ENCODE measurements at regions not wholly inside any gene's neighbourhood (a gene's known extent, or its start where the extent isn't known, plus 50 kb on each side); places are given as distances from the start of the nearest gene placed in this dataset.
"Not testable (repeated sequence)": the region's sequence is repeated elsewhere in the genome, so short reads cannot be mapped to it uniquely, and the experiment has no call there.

DNA sequence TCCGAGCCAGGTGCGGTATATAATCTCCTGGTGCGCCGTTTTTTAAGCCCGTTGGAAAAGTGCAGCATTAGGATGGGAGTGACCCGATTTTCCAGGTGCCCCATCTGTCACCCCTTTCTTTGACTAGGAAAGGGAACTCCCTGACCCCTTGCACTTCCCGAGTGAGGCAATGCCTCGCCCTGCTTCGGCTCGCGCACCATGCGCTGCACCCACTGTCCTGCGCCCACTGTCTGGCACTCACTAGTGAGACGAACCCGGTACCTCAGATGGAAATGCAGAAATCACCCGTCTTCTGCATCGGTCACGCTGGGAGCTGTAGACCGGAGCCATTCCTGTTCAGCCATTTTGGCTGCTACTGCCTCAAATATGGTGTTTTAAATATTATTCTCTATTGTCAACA is 198.0 kb downstream of the MEIS1 start:
- not testable (repeated sequence) for DNase-seq

DNA sequence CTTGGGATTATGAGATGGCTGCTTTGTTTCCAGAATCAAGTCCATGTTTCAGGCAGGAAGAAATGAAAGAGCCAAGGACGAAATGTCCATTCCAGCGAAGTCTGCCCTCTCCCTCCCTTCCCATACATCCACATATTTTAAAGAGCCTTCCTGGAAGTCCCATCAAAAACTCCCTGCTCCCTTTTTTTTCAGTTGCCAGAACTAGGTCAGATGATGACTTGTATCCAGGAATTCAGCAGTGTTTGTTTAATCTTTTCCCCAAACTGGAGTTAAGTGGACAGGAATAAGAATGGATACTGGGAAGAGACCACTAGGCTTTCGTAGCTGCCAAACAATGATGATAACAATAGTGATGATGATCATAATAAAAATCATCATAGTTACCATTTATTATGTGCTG is 198.7 kb downstream of the MEIS1 start:
- DNase-seq = no peak

- DNase-seq = no peak
Measured at GRCh38 chr2:66634784-66635183, 199.9 kb downstream of the MEIS1 start.

- DNase-seq = no peak
Measured at GRCh38 chr2:66641685-66642084, 206.8 kb downstream of the MEIS1 start.

DNA sequence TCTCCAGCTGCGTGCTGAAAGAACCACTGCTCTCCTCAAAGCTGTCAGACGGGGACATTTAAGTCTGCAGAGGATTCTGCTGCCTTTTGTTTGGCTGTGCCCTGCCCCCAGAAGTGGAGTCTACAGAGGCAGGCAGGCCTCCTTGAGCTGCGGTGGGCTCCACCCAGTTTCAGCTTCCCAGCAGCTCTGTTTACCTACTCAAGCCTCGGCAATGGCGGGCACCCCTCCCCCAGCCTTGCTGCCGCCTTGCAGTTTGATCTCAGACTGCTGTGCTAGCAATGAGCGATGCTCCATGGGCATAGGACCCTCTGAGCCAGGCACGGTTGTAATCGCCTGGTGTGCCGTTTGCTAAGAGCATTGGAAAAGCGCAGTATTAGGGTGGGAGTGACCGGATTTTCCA is 213.2 kb downstream of the MEIS1 start:
- DNase-seq = not testable (repeated sequence)

- DNase-seq = no peak
Measured at GRCh38 chr2:66649006-66649405, 214.1 kb downstream of the MEIS1 start.

- DNase-seq = no peak
Measured at GRCh38 chr2:66651295-66651694, 216.4 kb downstream of the MEIS1 start.

DNA sequence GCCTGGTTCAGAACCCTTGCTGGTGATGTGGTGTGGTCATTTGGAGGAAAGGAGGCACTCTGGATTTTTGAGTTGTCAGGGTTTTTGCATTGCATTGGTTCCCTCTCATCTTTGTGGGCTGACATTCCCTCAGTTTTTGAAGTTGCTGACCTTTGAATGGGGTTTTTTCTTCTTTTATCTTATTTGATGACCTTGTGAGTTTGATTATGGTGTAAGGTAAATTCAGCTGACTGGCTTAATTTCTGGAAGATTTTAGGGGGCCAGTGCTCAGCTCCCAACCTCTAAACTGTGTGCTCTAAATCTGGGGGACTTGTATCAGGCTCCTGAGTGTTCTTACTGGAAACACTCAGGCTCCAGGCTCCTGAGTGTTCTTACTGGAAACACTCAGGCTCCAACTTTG is 225.9 kb downstream of the MEIS1 start:
- no peak for DNase-seq

GRCh38 chr2:66661253-66662173 is 226.6 kb downstream of the MEIS1 start:
- no peak for DNase-seq

GRCh38 chr2:66665124-66665984 is 230.4 kb downstream of the MEIS1 start:
- no peak for DNase-seq

DNA sequence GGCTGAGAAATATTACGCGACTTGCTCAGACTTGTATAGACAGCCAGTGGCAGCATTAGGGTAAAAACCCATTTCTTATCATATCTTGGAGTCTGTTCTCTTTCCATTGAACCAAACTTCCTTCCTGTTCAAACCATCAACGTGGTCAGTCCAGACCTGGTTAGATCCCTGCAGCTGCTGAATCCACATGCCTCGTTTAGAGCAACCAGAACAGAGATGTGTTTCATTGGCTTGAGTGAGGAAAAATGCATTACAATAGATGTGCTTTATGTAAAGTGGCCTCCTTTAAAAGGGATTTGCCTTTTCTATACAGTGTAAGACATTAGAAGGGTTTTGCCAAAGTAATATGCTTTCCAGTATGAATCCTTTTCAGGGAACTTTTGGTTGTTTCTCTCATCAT is 232.4 kb downstream of the MEIS1 start:
- DNase-seq = no peak

- DNase-seq = no peak
Measured at GRCh38 chr2:66673286-66673685, 238.4 kb downstream of the MEIS1 start.

DNA sequence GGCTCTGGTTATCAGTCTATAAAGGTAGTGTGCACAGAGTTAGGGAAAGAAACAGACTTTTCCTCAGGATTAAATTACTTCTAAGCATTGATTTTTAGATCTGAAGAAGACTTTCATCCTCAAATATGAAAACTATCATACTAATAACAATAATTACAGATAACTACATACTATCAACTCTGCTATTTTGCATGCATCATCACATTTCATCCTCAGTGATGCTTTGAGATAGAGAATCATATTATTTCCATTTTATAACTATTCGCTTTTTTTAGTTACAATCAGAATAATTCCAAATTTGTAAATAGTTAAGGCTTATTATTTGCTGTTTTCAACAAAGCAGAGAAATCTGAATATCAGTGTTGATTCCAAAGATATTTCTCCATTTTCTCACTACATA is 239.2 kb downstream of the MEIS1 start:
- DNase-seq = no peak

- DNase-seq = no peak
Measured at GRCh38 chr2:66675591-66675990, 240.7 kb downstream of the MEIS1 start.

- DNase-seq = no peak
Measured at GRCh38 chr2:66679442-66679841, 244.5 kb downstream of the MEIS1 start.

GRCh38 chr2:66682476-66682875 is 247.6 kb downstream of the MEIS1 start:
- DNase-seq = no peak

- no peak for DNase-seq
Measured at GRCh38 chr2:66683064-66683463, 248.1 kb downstream of the MEIS1 start.

DNA sequence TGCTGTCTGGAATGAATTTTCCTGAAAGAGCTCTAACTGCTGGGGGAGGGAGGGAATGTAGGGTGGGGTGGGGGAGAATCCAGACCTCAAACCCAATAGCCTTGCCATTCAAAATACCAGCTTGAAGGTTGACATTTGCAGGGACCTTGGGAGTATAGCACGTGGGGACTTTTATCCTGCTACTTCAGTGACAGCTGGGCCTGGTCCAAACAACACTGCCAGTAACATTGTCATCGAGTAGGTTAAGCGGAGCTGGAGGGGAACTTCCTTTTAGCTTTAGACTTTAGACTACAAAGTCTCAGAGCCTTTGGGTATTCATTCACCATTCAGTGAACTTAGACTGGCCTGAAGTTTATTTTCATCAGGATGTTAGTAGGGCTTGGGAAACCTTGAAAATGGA is 248.7 kb downstream of the MEIS1 start:
- DNase-seq = no peak

GRCh38 chr2:66684289-66684688 is 249.4 kb downstream of the MEIS1 start:
- no peak for DNase-seq

GRCh38 chr2:66686755-66687154 is 251.8 kb downstream of the MEIS1 start:
- DNase-seq = no peak

- DNase-seq = no peak
Measured at GRCh38 chr2:66688951-66689350, 254.0 kb downstream of the MEIS1 start.

- no peak for DNase-seq
Measured at GRCh38 chr2:66689456-66690051, 254.6 kb downstream of the MEIS1 start.
